Activated CD4-positive, alpha-beta T cell treated with anti-CD3 and anti-CD28 coated beads, Interleukin-2, amount 50 U/mL, for 48 hours (primary cell): ENCODE measurements at regions not wholly inside any gene's neighbourhood (a gene's known extent, or its start where the extent isn't known, plus 50 kb on each side); places are given as distances from the start of the nearest gene placed in this dataset.

Experiments
- DNase-seq, 2 experiments: peaks; one replicate each; pipeline ENCODE4 v3.0.0-alpha.2; 2020

GRCh38 chr2:155223781-155224406 is 525.4 kb downstream of the KCNJ3 start:
- no peak for DNase-seq

GRCh38 chr2:155218945-155219344 is 520.5 kb downstream of the KCNJ3 start:
- DNase-seq = no peak

GRCh38 chr2:155218292-155218924 is 519.9 kb downstream of the KCNJ3 start:
- no peak for DNase-seq

GRCh38 chr2:155215037-155215707 is 516.7 kb downstream of the KCNJ3 start:
- DNase-seq = no peak

DNA sequence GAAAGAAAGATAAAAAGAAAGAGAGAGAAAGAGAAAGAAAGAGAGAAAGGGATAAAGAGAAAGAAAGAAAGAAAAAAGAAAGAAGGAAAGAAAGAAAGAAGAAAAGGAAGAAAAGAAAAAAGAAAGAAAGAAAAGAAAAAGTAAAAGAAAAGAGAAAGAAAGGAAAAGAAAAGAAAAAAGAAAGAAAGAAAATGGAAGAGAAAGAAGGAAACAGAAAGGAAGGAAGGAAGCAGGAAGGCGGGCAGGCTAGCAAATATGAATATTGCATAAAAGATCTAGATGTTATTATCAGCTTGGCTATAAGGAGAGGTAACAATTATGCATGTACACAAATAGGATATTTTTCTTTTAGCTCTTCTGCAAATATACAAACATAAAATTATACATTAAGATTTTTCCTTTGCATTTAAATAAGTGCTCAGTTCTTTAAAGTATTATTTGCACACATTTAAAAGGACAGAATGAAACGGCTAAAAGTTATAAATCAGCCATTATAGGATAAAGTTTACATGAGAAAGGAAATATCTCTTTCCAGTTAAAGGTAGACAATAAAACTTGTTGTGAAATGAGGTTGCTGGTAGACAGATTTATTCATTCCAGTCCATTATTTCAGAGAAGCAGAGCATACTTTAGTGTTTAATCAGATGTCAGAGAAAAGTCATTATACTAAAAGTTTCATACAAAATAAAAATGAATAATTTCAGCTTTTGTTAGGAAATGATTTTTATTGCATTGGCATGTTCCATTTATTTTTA is 511.4 kb downstream of the KCNJ3 start:
- no peak for DNase-seq

GRCh38 chr2:155203178-155203577 is 504.7 kb downstream of the KCNJ3 start:
- no peak for DNase-seq

GRCh38 chr2:155200753-155201152 is 502.3 kb downstream of the KCNJ3 start:
- no peak for DNase-seq

DNA sequence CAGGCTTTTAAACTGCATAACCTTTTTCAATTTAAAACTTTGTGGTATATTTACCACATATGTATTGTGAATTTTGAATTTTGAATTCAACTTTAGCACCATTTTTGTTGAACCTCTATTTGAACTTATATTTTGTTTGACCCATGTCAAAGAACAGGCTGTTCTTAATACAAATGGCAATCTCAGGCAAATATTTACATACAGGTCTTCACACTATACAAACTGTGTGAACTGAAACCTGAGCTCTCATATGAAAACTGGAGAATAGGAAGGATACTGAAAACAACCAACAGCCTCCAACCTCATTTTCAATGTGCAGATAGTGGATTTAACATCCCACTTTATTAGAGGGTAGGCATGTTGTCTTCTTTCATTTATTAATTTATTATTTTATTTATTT is 491.8 kb downstream of the KCNJ3 start:
- no peak for DNase-seq

- DNase-seq = no peak
These were observed 480.4 kb downstream of the KCNJ3 start for GRCh38 chr2:155178921-155179320.

GRCh38 chr2:155176345-155176744 is 477.9 kb downstream of the KCNJ3 start:
- no peak for DNase-seq

DNA sequence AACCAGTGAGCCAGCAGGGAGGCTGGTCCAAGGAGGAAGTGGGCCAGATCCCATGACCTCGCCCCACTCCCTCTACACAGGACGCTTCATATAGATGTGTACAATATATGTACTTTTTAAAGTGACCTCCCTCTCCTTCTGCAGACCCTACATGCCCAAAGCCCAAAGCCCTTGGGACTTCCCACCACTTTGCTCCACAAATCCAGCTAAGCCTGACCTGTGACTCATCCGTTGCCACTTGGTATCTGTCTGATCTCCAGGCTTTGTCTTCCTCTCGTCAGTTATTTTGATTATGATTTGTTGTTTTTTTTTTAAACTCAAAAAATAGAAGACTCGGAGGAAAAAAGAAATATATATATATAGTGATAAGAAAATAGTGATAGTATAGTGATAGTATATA is 470.8 kb downstream of the KCNJ3 start:
- DNase-seq = no peak

GRCh38 chr2:155162494-155162893 is 464.0 kb downstream of the KCNJ3 start:
- DNase-seq = no peak

GRCh38 chr2:155161314-155161713 is 462.8 kb downstream of the KCNJ3 start:
- no peak for DNase-seq

GRCh38 chr2:155157711-155158110 is 459.2 kb downstream of the KCNJ3 start:
- DNase-seq = no peak

GRCh38 chr2:155157065-155157464 is 458.6 kb downstream of the KCNJ3 start:
- DNase-seq = no peak

DNA sequence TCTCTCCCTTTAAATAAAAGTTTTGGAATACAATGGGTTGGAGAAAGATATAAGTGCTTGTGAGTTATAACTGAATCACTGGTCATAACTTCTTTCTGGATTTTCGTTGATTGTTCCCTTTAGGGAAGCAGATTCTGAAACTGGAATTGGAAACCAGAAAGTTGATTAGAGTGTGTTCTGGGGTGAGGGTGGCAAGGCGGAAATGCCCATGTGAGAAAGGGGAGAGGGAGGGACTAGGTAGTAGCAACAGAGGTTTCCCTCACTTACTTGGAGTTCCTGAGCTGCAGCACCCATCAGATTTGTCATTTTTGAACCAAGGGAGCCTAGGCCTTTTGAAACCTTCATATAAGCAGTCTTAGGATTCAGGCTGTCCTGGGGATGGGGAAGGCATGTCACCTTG is 453.4 kb downstream of the KCNJ3 start:
- DNase-seq = no peak

DNA sequence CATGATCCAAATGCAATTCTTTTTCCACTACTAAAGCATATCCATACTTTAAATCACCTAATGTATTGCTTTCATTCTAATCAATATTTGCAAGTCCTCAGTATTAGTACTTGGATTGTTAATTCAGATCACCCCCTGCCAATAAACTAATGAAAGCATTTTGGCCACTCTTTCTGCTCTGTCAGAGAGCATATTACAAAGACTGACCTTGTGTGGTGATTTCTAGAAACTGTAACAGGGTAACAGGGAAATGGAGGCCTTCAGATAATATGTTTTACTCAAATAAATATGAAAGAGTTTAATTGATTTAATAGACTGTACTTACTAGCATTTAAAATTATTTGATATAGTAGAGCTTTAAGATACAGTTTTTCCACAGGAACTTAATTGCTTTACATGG is 453.0 kb downstream of the KCNJ3 start:
- DNase-seq = no peak

- DNase-seq = no peak
These were observed 447.3 kb downstream of the KCNJ3 start for GRCh38 chr2:155145758-155146229.

GRCh38 chr2:155141418-155141817 is 442.9 kb downstream of the KCNJ3 start:
- no peak for DNase-seq

DNA sequence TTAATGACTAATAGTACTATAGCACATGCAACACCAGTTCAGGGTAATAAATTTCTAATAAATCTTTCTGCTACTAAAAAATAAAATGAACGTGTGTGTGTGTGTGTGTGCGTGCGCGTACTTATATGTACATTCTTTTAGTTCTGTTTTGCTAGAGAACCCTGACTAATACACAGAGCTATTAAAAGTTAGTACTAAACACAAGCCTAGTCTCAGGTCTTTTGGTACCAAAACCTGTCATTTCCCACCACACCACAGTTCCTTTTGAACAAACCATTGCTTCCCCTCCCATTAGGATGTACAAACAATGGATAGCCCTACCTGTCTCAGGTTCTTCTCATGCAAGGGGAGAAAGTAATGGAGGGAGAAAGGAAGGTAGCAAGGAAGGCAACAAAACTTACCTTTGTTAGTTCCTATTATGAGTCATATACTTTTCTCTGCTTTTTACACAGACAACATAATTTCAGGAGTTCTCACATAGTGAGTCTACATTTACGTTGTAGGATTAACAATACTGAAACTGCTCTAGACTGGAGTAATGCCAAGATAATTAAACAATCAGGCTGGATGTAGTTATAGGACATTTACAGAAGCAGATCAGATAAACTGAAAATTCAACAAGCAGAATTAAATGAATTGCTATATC is 427.2 kb downstream of the KCNJ3 start:
- DNase-seq = no peak

DNA sequence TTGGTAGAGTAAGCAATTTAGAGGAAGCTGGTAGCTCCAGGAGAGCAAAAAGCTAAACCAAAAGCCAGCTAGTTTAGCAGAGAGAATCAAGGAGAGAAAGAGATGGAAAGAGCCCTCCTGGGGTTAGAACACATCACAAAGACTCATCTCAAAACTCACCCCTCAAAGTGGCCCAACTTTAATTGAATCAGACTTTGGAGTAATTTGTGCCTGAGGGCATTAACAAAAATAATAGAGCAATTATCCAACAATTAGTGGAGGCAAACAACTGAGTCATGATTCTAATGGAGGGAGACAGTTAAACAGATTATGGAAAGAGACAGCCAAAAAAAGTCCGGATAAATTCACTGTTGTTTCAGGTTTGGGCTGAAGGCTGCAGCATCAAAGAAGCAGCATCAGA is 417.4 kb downstream of the KCNJ3 start:
- no peak for DNase-seq

DNA sequence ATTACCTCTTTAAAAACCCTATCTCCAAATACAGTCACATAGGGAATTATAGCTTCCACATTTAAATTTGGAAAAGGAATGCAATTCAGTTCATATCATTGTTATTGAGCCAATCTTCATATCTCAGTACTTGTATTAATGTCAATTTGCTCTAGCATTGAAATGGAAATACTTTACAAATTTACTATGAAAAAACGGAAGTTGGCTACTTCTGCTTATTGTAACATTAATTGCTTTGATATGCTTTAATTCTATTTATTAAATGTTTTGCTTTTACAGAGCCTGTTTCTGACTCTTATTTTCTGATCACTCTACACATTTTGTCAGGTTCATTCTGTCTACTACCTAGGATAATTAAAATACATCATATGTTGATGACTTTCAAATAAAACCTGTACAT is 412.6 kb downstream of the KCNJ3 start:
- no peak for DNase-seq

GRCh38 chr2:155109527-155109926 is 411.0 kb downstream of the KCNJ3 start:
- no peak for DNase-seq
